K562 (cell line): ENCODE measurements at regions not wholly inside any gene's neighbourhood (a gene's known extent, or its start where the extent isn't known, plus 50 kb on each side); places are given as distances from the start of the nearest gene placed in this dataset.

Source experiments
- ATAC-seq: fragments of 200-7000 bp; cut with Tn5 transposase; 3 replicates; pipeline ENCODE4 v1.9.1; 2020; ENCODE audit warnings: moderate library complexity
- BruUV-seq: library from RNA; stranded (reverse); fragments of 400-500 nt; replicated peaks from 2 replicates; lab custom pipeline; 2021; lab: Mats Ljungman, UMichigan
- CTCF ChIA-PET: fragments of 300-600 bp; formaldehyde crosslinking; extraction: SDS; loops from one replicate; lab custom pipeline; 2021; ENCODE audit warnings: low intra/inter-chr PET ratio; lab: Yijun Ruan, JAX
- POLR2A ChIA-PET: fragments of 300-600, 350-650 bp; sonication (Branson Sonifier 250); formaldehyde crosslinking; extraction: SDS; loops from one replicate; lab custom pipeline; 2021; ENCODE audit warnings: antibody characterized with exemption, inconsistent platforms; lab: Yijun Ruan, JAX
- DNase-seq, 4 experiments: peaks; one replicate each; pipeline versions ENCODE4 v3.0.0 to v3.0.0-alpha.2; 2011 to 2018; ENCODE audit warnings: low spot score in 3 of 4, mixed read lengths in 3 of 4; ENCODE audit errors: extremely low read depth in 1 of 4
- FAIRE-seq: peaks from 2 replicates; lab custom pipeline; 2011; peaks lifted over from hg19 to GRCh38; lab: Jason Lieb, UNC
- H2AFZ ChIP-seq: 2 replicates; pipeline ENCODE4 v1.6.0; 2011; ENCODE audit warnings: low read depth, low read length, control low read depth, inconsistent platforms
- H3K27ac ChIP-seq: fragments of 200-600 bp; 3 replicates; pipeline ENCODE4 v1.8.0; 2011; ENCODE audit warnings: low read depth, mild to moderate bottlenecking, control low read depth, inconsistent platforms, low read length, moderate library complexity, mixed read lengths; ENCODE audit errors: extremely low read depth
- H3K27me3 ChIP-seq, 2 experiments: fragments of 300-600 bp in 1 of 2; 2 replicates in 1 of 2; 3 replicates in 1 of 2; pipeline versions ENCODE4 v1.6.0 to v1.8.0; 2011; ENCODE audit warnings: inconsistent platforms in 2 of 2, low read length in 2 of 2, mild to moderate bottlenecking in 1 of 2, mixed read lengths in 1 of 2, moderate library complexity in 1 of 2; ENCODE audit not compliant: control insufficient read depth in 2 of 2, insufficient read depth in 2 of 2
- H3K36me3 ChIP-seq: fragments of 300-600 bp; 3 replicates; pipeline ENCODE4 v1.8.0; 2011; ENCODE audit warnings: mild to moderate bottlenecking, low read length, inconsistent platforms; ENCODE audit not compliant: control insufficient read depth, insufficient read depth
- H3K4me1 ChIP-seq, 2 experiments: fragments of 200-600 bp in 1 of 2; replicated peaks in 1 of 2; 2 replicates in 1 of 2; 3 replicates in 1 of 2; pipeline versions ENCODE4 v1.5.1 to v1.8.0; 2011; ENCODE audit warnings: inconsistent platforms in 2 of 2, low read length in 2 of 2, mild to moderate bottlenecking in 1 of 2, mixed read lengths in 1 of 2, moderate library complexity in 1 of 2; ENCODE audit not compliant: control insufficient read depth in 2 of 2, insufficient read depth in 2 of 2
- H3K4me2 ChIP-seq: 2 replicates; pipeline ENCODE4 v1.6.1; 2011; ENCODE audit warnings: low read length, control low read depth, inconsistent platforms, mixed read lengths; ENCODE audit not compliant: insufficient read depth
- H3K4me3 ChIP-seq: fragments of 200-600 bp; sonication (generic), shearing (Covaris generic); 2 replicates; pipeline ENCODE4 v1.5.1; 2016; ENCODE audit warnings: control low read depth, inconsistent platforms
- H3K79me2 ChIP-seq: fragments of 200-600 bp; 3 replicates; pipeline ENCODE4 v1.8.0; 2011; ENCODE audit warnings: low read length, inconsistent platforms; ENCODE audit not compliant: control insufficient read depth, insufficient read depth
- H3K9ac ChIP-seq, 2 experiments: 2 replicates each; pipeline versions ENCODE4 v1.6.0 to v1.6.1; 2011; ENCODE audit warnings: low read depth in 2 of 2, low read length in 2 of 2, control low read depth in 1 of 2, inconsistent platforms in 1 of 2, mild to moderate bottlenecking in 1 of 2, mixed read lengths in 1 of 2; ENCODE audit not compliant: insufficient read depth in 1 of 2
- H3K9me1 ChIP-seq: one replicate; pipeline ENCODE4 v1.6.0; 2011; ENCODE audit warnings: inconsistent platforms, mild to moderate bottlenecking, low read length, moderate library complexity; ENCODE audit not compliant: control insufficient read depth, insufficient read depth
- H3K9me3 ChIP-seq: replicated peaks from 2 replicates; pipeline ENCODE4 v1.5.1; 2011; ENCODE audit warnings: low read depth, low read length, inconsistent platforms; ENCODE audit not compliant: control insufficient read depth, insufficient read depth
- H4K20me1 ChIP-seq: replicated peaks from 2 replicates; pipeline ENCODE4 v1.6.1; 2011; ENCODE audit warnings: low read length, inconsistent platforms, mixed read lengths; ENCODE audit not compliant: control insufficient read depth, insufficient read depth
- HDAC8 ChIP-seq: fragments of 450-650 bp; IDR thresholded peaks from 2 replicates; pipeline ENCODE4 v1.6.1; 2016; ENCODE audit warnings: mild to moderate bottlenecking, missing genetic modification characterization, moderate library complexity, missing compliant biosample characterization
- MAFK ChIP-seq: IDR thresholded peaks from 2 replicates; pipeline ENCODE4 v1.6.1; 2011; ENCODE audit warnings: low read length, improper control_type of control experiment
- SAFB ChIP-seq: fragments of 200-400 bp; formaldehyde crosslinking; IDR thresholded peaks from 2 replicates; pipeline ENCODE4 v1.6.1; 2017; ENCODE audit warnings: low read depth, low read length, borderline replicate concordance
- ZBTB7A ChIP-seq: IDR thresholded peaks from 2 replicates; pipeline ENCODE4 v1.6.1; 2011; ENCODE audit warnings: low read depth, mild to moderate bottlenecking, low read length, moderate library complexity, borderline replicate concordance; ENCODE audit not compliant: control insufficient read depth
- in situ Hi-C: fragments of 300-500 bp; cut with MboI; formaldehyde crosslinking; loops from 4 replicates; pipeline ENCODE4 v1.15.0; 2018; ENCODE audit warnings: inconsistent platforms, mixed read lengths
- intact Hi-C: fragments of 100-400 bp; cut with micrococcal nuclease; formaldehyde crosslinking; loops from 2 replicates; pipeline ENCODE4 v1.14.2; 2022
- TF ChIP-seq, protein P1 (sequence below), 2 experiments: fragments of 450-650 bp in 1 of 2; IDR thresholded peaks; 2 replicates each; pipeline ENCODE4 v1.6.1; 2011 to 2017; ENCODE audit warnings: low read depth in 2 of 2, antibody characterized with exemption in 1 of 2, borderline replicate concordance in 1 of 2, low read length in 1 of 2, mild to moderate bottlenecking in 1 of 2, mixed read lengths in 1 of 2; ENCODE audit not compliant: control insufficient read depth in 1 of 2

- Histone ChIP-seq H4K20me1 (no peaks in the 10 kb centered on the region), H3K27ac (no peak overlapping the region), H3K4me3 (no peak overlapping the region), H3K4me2 (no peak overlapping the region), H3K79me2 (no peaks in the 10 kb centered on the region), H3K4me1 (no peaks in the 10 kb centered on the region; a peak in 3 of 5 replicates), H3K9me3 (no peaks in the 10 kb centered on the region), H3K36me3 (no peaks in the 10 kb centered on the region), H3K9ac (no peak overlapping the region), H3K9me1 (no peaks in the 10 kb centered on the region), H3K27me3 (no peaks in the 10 kb centered on the region), H2AFZ (no peak overlapping the region)
- no peak for FAIRE-seq
- ChIA-PET CTCF (no interaction called here), POLR2A (no interaction called here)
- TF ChIP-seq MAFK (no peak), ZBTB7A (no peak), SAFB (no peak), HDAC8 (tag) (no peak)
- TF ChIP-seq, protein P1, sequence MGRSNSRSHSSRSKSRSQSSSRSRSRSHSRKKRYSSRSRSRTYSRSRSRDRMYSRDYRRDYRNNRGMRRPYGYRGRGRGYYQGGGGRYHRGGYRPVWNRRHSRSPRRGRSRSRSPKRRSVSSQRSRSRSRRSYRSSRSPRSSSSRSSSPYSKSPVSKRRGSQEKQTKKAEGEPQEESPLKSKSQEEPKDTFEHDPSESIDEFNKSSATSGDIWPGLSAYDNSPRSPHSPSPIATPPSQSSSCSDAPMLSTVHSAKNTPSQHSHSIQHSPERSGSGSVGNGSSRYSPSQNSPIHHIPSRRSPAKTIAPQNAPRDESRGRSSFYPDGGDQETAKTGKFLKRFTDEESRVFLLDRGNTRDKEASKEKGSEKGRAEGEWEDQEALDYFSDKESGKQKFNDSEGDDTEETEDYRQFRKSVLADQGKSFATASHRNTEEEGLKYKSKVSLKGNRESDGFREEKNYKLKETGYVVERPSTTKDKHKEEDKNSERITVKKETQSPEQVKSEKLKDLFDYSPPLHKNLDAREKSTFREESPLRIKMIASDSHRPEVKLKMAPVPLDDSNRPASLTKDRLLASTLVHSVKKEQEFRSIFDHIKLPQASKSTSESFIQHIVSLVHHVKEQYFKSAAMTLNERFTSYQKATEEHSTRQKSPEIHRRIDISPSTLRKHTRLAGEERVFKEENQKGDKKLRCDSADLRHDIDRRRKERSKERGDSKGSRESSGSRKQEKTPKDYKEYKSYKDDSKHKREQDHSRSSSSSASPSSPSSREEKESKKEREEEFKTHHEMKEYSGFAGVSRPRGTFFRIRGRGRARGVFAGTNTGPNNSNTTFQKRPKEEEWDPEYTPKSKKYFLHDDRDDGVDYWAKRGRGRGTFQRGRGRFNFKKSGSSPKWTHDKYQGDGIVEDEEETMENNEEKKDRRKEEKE (IDR thresholded peaks at IDR 0.05; ENCODE audit: borderline replicate concordance in 1 of 2, control insufficient read depth in 1 of 2, low read depth in 2 of 2, low read length in 1 of 2): no peak
- BruUV-seq: no TSS peak
- in situ Hi-C loops (no loop called here), intact Hi-C loops (no loop called here)
- DNase-seq: no peak
- no peak for ATAC-seq
Measured at GRCh38 chr4:173475751-173476150, 54.3 kb downstream of the HAND2 start.
